GM12891 (cell line): ENCODE measurements at regions not wholly inside any gene's neighbourhood (a gene's known extent, or its start where the extent isn't known, plus 50 kb on each side); places are given as distances from the start of the nearest gene placed in this dataset.

Experiments used
- POLR2A ChIP-seq: IDR thresholded peaks from 2 replicates; pipeline ENCODE4 v1.6.1; 2011; ENCODE audit warnings: low read depth, low read length, control low read depth
- POLR2AphosphoS5 ChIP-seq: IDR thresholded peaks from 2 replicates; pipeline ENCODE4 v1.6.1; 2011; ENCODE audit warnings: low read depth, low read length, control low read depth
- SPI1 ChIP-seq: IDR thresholded peaks from 2 replicates; pipeline ENCODE4 v1.6.1; 2011; ENCODE audit warnings: low read depth, low read length, control low read depth

- TF ChIP-seq POLR2AphosphoS5: no peak
- TF ChIP-seq POLR2A: no peak
- no peak for TF ChIP-seq SPI1
Measured at GRCh38 chr1:5351366-5351765, 640.9 kb downstream of the NPHP4 start.
